GM21723 (cell line): ENCODE measurements at regions not wholly inside any gene's neighbourhood (a gene's known extent, or its start where the extent isn't known, plus 50 kb on each side); places are given as distances from the start of the nearest gene placed in this dataset.
A peak's percentile ranks its signal among the peaks of the same experiment; 100 is the strongest.

ENCODE experiments used
- ATAC-seq: cut with Tn5 transposase; IDR thresholded peaks from one replicate; pipeline ENCODE4 v1.9.1; 2021; ENCODE audit warnings: mild to moderate bottlenecking, moderate library complexity; ENCODE audit not compliant: unreplicated experiment

DNA sequence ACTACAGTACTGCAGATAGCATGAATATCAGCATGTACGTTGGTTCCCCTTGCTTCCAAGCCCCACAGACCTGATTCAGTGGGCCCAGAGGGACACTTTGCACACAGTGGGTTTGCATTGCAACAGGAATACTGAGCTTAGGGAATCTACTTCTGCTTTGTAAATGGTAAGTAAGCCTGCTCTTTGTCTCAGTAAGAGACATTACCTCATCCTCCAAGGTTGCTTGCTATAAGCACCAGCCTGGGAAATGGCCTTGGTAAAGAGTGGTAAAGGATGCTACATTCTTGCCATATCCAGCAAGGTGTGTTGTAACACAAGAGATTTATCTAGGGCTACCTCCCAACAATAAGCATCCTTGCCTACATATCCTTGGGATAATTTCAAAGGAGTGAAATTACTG, 730.5 kb downstream of the INHBA start:
- no peak for ATAC-seq

GRCh38 chr7:40969641-40970040, 733.2 kb downstream of the INHBA start:
- no peak for ATAC-seq

DNA sequence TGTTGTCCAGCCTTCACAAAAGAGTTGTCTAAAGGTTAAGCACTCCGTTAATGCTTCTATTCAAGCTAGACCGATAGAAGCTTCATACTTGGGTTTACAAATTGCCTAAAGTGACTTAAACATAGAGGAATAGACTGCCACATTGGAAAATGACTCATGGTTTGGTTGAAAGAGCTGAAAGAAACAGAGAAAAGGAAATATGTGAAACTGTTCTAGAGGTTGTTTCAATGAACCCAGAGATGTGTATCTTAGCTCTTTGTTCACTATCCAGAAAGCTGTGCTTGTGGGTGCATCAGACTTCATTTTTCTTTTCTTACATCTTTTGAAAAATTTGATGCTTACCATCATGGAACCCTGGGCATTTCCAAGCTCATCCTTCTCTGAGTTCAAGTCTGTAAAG, 736.2 kb downstream of the INHBA start:
- no peak for ATAC-seq

DNA sequence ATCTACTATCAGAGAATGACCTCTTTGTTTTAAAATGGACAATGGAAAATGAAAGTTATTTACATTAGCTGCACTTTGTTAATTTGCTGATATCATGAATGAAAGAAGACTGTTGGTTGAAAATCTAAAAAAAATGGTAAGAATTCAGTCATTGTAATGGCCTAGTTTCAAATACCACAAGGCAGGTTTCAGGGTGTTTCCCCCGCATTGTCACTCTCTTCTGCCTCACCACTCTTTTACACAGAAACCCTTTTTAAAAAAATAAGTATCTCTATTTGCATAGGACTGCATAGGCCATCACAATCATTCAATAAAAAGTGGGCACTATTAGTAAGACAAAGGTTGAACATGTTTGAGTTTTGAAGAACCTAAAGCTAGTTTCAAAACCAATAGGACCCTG, 737.1 kb downstream of the INHBA start:
- ATAC-seq: peak; percentile 72

GRCh38 chr7:40965016-40965415, 737.9 kb downstream of the INHBA start:
- ATAC-seq: no peak

DNA sequence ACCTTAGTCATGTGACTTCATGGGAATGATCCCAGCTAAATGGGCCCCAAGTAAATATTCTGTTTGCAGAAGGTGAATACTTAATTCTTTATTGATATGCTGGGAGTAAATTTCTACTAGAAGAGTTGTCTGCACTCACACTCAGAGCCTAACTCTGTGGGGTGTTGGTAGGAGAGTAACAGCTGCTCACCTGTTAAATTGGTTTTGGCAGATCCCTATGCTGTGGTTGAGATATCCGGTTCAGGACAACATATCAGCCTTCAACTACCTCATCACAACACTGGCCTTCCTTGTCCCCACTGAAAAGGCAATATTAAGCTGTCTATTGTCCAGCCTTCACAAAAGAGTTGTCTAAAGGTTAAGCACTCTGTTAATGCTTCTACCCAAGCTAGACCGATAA, 738.3 kb downstream of the INHBA start:
- ATAC-seq: no peak

DNA sequence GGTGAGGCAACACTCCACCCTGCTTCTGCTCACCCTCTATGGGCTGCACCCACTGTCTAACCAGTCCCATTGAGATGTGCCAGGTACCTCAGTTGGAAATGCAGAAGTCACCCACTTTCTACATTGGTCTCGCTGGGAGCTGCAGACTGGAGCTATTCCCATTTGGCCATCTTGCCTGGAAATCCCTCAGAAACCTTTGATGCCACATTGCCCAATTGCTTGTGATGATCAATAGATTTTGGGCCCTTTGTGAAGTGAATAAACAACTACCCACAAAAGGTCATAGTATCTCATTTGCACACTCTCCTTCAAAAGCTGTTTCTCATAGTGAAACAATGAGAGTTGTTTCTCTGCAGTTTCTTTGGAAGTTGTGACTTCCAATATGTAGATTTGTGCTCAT, 742.9 kb downstream of the INHBA start:
- no peak for ATAC-seq

GRCh38 chr7:40948239-40948638, 754.7 kb downstream of the INHBA start:
- no peak for ATAC-seq

- no peak for ATAC-seq
Observed at GRCh38 chr7:40947566-40947965, 755.3 kb downstream of the INHBA start.

DNA sequence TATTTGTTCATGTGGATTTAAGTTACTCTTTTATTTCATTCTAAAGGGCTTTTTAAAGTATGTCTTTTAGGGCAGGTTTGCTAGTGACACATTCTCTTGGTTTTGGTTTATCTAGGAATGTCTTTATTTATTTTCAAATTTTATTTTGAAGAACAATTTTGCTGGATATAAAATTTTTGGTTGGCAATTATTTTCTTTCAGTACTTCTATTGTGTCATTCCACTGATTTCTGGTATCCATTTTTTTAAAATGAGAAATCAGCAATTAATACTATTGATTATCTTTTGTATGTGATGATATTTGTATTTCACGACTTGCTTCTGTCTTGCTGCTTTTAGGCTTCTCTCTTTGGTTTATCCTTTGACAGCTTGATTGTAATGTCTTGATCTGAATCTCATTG, 756.3 kb downstream of the INHBA start:
- ATAC-seq: no peak

DNA sequence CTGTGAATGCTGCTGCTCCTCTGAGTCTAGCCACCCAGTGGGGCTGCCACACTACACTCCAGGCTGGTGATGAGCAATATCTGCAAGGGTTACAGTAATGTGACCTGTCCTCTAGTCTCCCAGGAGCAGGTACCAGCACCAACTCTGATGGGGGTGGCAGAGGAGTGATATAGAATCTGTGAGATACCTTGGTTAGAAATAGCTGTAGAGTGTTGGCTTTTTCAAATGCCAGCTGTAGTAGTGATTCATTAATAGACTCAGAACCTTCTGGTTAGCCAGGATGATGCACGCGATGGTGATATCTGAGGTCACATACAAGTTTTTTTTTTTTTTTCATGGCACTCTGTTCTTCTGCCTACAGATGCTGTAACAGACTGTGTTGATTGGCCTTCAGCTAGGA, 757.1 kb downstream of the INHBA start:
- no peak for ATAC-seq

DNA sequence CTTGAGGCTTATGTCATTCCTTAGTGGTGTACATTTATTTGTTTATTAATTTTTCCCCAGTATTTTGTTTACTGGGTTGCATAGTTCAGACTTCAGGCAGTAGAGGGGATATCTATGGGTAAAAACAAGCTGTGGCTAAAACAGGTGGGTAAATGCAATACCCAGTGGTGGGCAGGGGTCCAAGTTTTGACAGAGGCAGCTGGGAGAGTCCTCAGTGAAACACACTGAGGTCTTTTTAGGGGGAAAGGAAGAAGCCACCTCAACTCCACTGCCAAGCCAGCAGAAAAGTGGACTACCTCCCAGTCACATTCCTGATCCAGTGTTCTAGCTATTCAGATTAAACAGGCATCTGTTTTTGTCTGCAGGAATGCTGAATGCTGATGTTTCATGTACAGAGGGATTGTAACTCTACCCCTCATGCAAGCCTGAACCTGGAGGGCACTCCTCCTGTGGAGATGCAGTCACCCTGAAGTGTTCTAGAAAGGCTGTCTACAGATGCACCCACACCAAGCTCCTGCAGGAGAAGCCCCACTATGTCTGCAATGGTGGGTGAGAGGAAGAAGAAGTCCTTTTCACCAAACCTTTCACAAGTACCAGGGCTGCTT, 757.8 kb downstream of the INHBA start:
- ATAC-seq: no peak

DNA sequence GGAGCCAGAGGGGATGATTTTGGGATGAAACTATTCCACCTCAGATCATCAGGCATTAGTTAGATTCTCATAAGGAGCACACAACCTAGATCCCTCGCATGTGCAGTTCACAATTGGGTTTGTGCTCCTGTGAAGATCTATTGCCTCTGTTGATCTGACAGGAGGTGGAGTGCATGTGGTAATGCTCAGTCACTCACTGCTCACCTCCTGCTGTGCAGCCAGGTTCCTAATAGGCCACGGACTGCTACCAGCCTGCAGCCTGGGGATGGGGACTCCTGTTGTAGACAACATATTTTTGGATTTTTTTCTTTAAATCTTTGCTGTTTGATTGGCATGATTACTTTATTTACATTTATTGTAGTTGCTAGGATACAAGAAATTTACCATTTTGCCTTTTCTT, 765.0 kb downstream of the INHBA start:
- ATAC-seq: no peak

DNA sequence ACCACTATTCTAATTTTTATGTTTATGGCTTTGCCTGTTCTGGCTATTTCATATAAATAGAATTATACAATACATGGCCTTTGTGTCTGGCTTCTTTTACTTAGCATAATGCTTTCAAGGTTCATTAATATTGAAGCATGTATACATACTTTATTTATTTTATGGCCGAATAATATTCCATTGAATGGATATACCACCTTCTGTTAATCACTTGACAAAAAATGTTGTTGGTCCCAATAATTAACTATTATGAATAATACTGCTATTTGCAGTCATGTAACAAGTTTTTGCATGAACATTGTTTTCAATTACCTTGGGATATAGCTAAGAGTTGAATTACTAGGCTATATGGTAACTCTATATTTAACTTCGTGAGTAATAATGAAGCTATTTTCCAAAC, 767.5 kb downstream of the INHBA start:
- no peak for ATAC-seq

GRCh38 chr7:40923626-40924025, 779.3 kb downstream of the INHBA start:
- ATAC-seq: no peak

DNA sequence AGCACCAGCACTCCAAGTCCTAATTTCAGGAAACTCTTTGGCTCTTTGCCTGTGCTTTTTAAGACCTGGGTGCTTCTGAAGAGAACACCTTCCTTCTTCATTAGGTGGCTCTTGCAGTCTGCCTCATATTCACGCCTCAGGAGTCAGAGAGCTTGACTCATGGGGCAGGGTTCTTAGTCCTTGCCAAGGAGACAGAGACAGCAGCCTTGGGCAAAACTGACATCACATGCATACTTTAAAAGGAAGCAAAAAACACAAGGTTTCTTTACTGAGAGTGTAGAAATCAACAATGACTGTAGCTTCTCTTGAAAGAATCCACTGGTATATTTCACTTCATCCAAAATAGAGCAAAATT, 780.6 kb downstream of the INHBA start:
- ATAC-seq: no peak

DNA sequence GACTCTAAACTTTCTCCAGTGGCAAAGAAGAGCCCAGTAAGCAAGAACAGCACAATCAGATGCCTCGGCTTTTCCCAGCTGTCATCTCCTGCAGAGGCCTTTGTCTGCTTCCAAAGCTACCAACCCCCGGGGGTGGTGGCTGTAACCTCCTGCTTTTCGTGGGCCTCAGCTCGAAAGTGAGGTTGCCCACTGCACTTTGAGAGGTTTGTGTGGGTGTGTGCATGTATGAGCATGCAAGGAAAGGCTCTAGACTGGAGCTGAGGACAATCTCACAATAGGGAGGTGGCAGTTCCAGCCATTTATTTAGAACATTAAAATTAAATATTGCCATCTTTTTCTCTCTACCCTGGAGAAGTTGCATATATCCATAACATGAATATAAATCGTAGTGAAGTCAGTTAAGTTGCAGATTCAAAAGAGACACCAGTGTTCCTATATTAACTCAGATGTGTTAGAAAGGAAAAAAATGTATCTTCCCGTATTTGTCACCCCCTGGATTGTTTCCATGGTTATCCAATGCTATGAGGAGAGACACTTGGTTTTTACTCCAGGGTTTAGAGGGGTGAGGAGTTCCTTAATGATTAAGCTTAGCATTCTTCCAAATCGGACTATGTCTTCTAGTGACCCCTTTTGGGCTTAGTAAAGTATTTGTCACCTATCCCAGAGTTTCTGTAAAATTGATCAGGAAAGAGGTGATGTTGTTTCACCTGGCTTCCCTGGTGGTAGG, 781.1 kb downstream of the INHBA start:
- no peak for ATAC-seq

DNA sequence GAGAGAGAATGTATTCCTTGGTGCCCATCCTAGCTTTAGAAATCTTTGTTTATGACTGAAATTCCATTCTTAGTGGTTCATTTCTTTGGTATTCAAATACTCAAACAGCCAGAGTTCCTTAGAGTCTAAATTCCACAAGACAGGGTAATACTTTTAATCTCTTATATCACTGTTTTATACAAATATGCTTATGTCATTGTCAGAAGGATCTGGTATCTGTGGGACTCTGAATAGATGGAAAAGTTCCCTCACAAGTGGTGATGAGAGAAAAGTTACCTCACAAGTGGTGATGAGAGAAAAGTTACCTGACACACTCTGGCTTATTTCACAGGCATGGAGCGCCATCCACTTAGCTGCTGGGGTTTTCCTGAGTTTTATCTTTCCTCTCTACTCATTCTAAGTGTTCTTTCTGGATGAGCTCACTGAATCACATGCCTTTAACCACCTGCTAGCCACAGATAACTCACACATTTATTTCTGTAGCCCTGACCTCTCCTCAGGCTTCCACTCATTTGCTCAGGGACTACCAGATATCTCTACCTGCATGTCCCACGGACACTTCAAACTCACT, 784.0 kb downstream of the SUGCT start:
- no peak for ATAC-seq

DNA sequence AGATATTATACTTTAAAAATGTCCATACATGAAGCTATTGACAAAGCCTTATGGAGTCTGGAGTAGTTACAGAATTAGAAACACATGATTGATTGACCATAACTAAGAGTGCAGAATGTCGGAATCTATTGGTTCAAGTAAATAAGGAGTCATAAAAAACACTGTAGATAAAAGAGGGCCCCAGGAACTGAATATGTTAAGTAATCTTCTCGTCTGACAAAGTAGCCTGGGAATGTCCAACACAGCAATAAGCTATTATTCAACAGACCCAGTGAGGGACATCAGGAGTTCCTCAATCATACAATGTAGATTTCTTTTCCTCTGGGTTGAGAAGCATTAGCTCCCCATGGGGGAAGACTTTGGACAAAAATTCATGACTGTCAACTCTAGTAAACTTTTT, 782.0 kb downstream of the SUGCT start:
- no peak for ATAC-seq

DNA sequence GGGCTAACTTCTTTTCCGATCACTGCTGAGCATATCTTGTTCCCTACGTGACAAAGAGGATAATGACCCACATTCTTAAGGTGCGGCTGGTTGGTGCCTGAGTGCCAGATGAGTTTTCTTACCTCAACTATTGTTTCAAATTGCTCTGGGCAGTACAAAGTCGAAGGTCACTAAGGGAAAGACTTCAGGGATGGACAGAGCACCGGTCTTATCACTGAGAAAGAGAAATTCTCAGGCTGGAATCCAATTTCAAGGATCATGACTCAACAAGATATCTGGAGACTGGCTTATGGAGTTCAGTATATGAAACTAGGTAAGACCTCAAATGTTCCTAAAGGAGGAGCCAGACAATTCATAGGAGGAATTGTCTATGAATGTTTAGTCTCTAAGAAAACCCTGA, 780.3 kb downstream of the SUGCT start:
- ATAC-seq: no peak
